Keratinocyte (primary cell): ENCODE measurements at regions not wholly inside any gene's neighbourhood (a gene's known extent, or its start where the extent isn't known, plus 50 kb on each side); places are given as distances from the start of the nearest gene placed in this dataset.

Experiments used
- DNase-seq: peaks from one replicate; pipeline ENCODE4 v3.0.0-alpha.2; 2011; ENCODE audit warnings: low read depth, missing footprints, low spot score
- FAIRE-seq: peaks from 2 replicates; lab custom pipeline; 2011; peaks lifted over from hg19 to GRCh38; lab: Jason Lieb, UNC
- H2AFZ ChIP-seq: 2 replicates; pipeline ENCODE4 v1.6.0; 2012; ENCODE audit warnings: low read length, control low read depth, inconsistent platforms; ENCODE audit not compliant: control insufficient read depth
- H3K27ac ChIP-seq: 2 replicates; pipeline ENCODE4 v1.5.1; 2011; ENCODE audit warnings: low read length; ENCODE audit not compliant: control insufficient read depth, insufficient read depth
- H3K27me3 ChIP-seq: 3 replicates; pipeline ENCODE4 v1.6.0; 2011; ENCODE audit warnings: low read length; ENCODE audit not compliant: control insufficient read depth, insufficient read depth; ENCODE audit errors: extremely low read depth
- H3K36me3 ChIP-seq, 2 experiments: 2 replicates in 1 of 2; 3 replicates in 1 of 2; pipeline ENCODE4 v1.5.1; 2011; ENCODE audit warnings: low read length in 2 of 2, mild to moderate bottlenecking in 1 of 2; ENCODE audit not compliant: control insufficient read depth in 2 of 2, insufficient read depth in 2 of 2; ENCODE audit errors: extremely low read depth in 1 of 2
- H3K4me1 ChIP-seq: 3 replicates; pipeline ENCODE4 v1.5.1; 2011; ENCODE audit warnings: low read length; ENCODE audit not compliant: control insufficient read depth, insufficient read depth; ENCODE audit errors: extremely low read depth
- H3K4me2 ChIP-seq: 3 replicates; pipeline ENCODE4 v1.6.0; 2011; ENCODE audit warnings: low read depth, low read length; ENCODE audit not compliant: control insufficient read depth, insufficient read depth; ENCODE audit errors: extremely low read depth
- H3K4me3 ChIP-seq, 3 experiments: fragments of 200-600 bp in 1 of 3; sonication (generic) in 1 of 3; 2 replicates in 2 of 3; 3 replicates in 1 of 3; pipeline ENCODE4 v1.5.1; 2011 to 2016; ENCODE audit warnings: low read length in 3 of 3, mild to moderate bottlenecking in 3 of 3, control low read depth in 2 of 3, inconsistent platforms in 1 of 3, low read depth in 1 of 3, mixed read lengths in 1 of 3, mixed run types in 1 of 3, moderate library complexity in 1 of 3; ENCODE audit not compliant: control insufficient read depth in 2 of 3, insufficient read depth in 2 of 3; ENCODE audit errors: extremely low read depth in 1 of 3
- H3K79me2 ChIP-seq: 2 replicates; pipeline ENCODE4 v1.6.0; 2012; ENCODE audit warnings: low read length; ENCODE audit not compliant: control insufficient read depth, insufficient read depth
- H3K9ac ChIP-seq: 3 replicates; pipeline ENCODE4 v1.6.0; 2011; ENCODE audit warnings: low read length; ENCODE audit not compliant: control insufficient read depth, insufficient read depth; ENCODE audit errors: extremely low read depth
- H3K9me1 ChIP-seq: 3 replicates; pipeline ENCODE4 v1.6.0; 2011; ENCODE audit warnings: low read length; ENCODE audit not compliant: control insufficient read depth, insufficient read depth; ENCODE audit errors: extremely low read depth
- H3K9me3 ChIP-seq: 2 replicates; pipeline ENCODE4 v1.5.1; 2012; ENCODE audit warnings: low read depth, low read length; ENCODE audit not compliant: control insufficient read depth
- H4K20me1 ChIP-seq: 3 replicates; pipeline ENCODE4 v1.6.0; 2011; ENCODE audit warnings: low read length; ENCODE audit not compliant: control insufficient read depth, insufficient read depth; ENCODE audit errors: extremely low read depth
- CTCF ChIP-seq, 3 experiments: IDR thresholded peaks in 1 of 3; conservative IDR thresholded peaks in 1 of 3; optimal IDR thresholded peaks in 1 of 3; 2 replicates in 2 of 3; 3 replicates in 1 of 3; pipeline versions ENCODE3 to v1.5.1; 2011; ENCODE audit warnings: low read length in 3 of 3, mild to moderate bottlenecking in 3 of 3, moderate library complexity in 2 of 3, control low read depth in 1 of 3, inconsistent platforms in 1 of 3; ENCODE audit not compliant: insufficient read depth in 2 of 3; ENCODE audit errors: extremely low read depth in 1 of 3
- EZH2 ChIP-seq: IDR thresholded peaks from one replicate; pipeline ENCODE4 v1.6.1; 2012; ENCODE audit warnings: inconsistent platforms, mild to moderate bottlenecking, low read length, moderate library complexity
- dilution Hi-C: fragments of 300-500 bp; cut with MboI; formaldehyde crosslinking; loops from one replicate; pipeline ENCODE4 v1.7.0; 2020; ENCODE audit warnings: low sequenced_read_pairs; ENCODE audit not compliant: extremely low pct_ligation_motif_present

- no peaks in the 10 kb centered on the region for H3K36me3 ChIP-seq
- H4K20me1 ChIP-seq = no peaks in the 10 kb centered on the region
- H3K27ac ChIP-seq = no peak overlapping the region
- no peak overlapping the region for H3K4me2 ChIP-seq
- no peaks in the 10 kb centered on the region for H3K79me2 ChIP-seq
- dilution Hi-C loops = no loop called here
- no peaks in the 10 kb centered on the region for H3K4me1 ChIP-seq
- DNase-seq (no peak), FAIRE-seq (no peak)
- no peak overlapping the region for H3K4me3 ChIP-seq
- no peaks in the 10 kb centered on the region for H3K27me3 ChIP-seq
- no peak overlapping the region for H2AFZ ChIP-seq
- TF ChIP-seq CTCF (optimal IDR thresholded peaks at IDR 0.05 in 1 of 3, IDR thresholded peaks at IDR 0.05 in 1 of 3, conservative IDR thresholded peaks at IDR 0.05 in 1 of 3; ENCODE audit: extremely low read depth in 1 of 3, insufficient read depth in 2 of 3, low read length in 3 of 3) = no peak
- no peak for TF ChIP-seq EZH2
- no peaks in the 10 kb centered on the region for H3K9me3 ChIP-seq
- no peak overlapping the region for H3K9ac ChIP-seq
- H3K9me1 ChIP-seq = no peaks in the 10 kb centered on the region
These were observed 1786.6 kb downstream of the PLA2G4A start for GRCh38 chr1:188615321-188615720.

DNA sequence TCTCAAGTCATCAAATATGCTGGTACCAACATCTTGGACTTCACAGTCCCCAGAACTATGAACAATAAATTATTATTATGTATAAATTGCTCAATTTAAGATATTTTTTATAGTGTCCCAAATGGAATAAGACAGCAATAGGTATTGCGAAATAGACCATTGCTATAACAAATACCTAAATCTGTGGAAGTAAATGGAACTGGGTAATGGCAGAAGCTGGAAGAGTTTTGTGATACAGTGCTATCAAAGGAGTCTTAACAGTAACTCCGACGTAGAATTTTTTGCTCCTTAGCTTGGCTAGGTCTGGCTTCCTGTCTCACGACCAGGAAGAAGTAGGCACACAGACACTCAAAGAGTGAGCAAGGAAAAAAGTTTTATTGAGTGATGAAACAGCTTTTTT is 1791.5 kb downstream of the PLA2G4A start:
- TF ChIP-seq CTCF (optimal IDR thresholded peaks at IDR 0.05 in 1 of 3, IDR thresholded peaks at IDR 0.05 in 1 of 3, conservative IDR thresholded peaks at IDR 0.05 in 1 of 3; ENCODE audit: extremely low read depth in 1 of 3, insufficient read depth in 2 of 3, low read length in 3 of 3) (no peak), EZH2 (no peak)
- dilution Hi-C loops = no loop called here
- no peaks in the 10 kb centered on the region for H4K20me1 ChIP-seq

More for the DNA sequence above, 1791.5 kb downstream of the PLA2G4A start:
- Histone ChIP-seq H3K36me3 (no peaks in the 10 kb centered on the region), H3K4me2 (no peak overlapping the region), H3K79me2 (no peaks in the 10 kb centered on the region), H3K4me1 (no peaks in the 10 kb centered on the region), H3K9ac (no peak overlapping the region), H3K9me1 (no peaks in the 10 kb centered on the region), H3K4me3 (no peak overlapping the region), H3K27me3 (no peaks in the 10 kb centered on the region), H3K9me3 (no peaks in the 10 kb centered on the region), H2AFZ (no peak overlapping the region), H3K27ac (no peak overlapping the region)
- DNase-seq (no peak), FAIRE-seq (no peak)
